WTC11 (cell line): ENCODE measurements at regions not wholly inside any gene's neighbourhood (a gene's known extent, or its start where the extent isn't known, plus 50 kb on each side); places are given as distances from the start of the nearest gene placed in this dataset.

Experiments
- ATAC-seq: fragments of 200-7000 bp; cut with Tn5 transposase; 2 replicates; pipeline ENCODE4 v1.10.0; 2021; ENCODE audit warnings: mild to moderate bottlenecking, moderate library complexity
- CTCF ChIA-PET: fragments of 300-600 bp; sonication (Branson Sonifier 250); formaldehyde crosslinking; loops from one replicate; lab custom pipeline; 2021; ENCODE audit warnings: antibody characterized with exemption; lab: Charles Lee
- POLR2A ChIA-PET: fragments of 350-600 bp; sonication (Branson Sonifier 250); formaldehyde crosslinking; loops from one replicate; lab custom pipeline; 2021; ENCODE audit warnings: antibody characterized with exemption; lab: Charles Lee
- DNase-seq: peaks from one replicate; pipeline ENCODE4 v3.0.0; 2021; ENCODE audit warnings: low spot score
- H3K27ac Mint-ChIP-seq: 2 replicates; pipeline ENCODE4 v1.8.0; 2021; ENCODE audit warnings: mixed read lengths
- H3K27me3 Mint-ChIP-seq: 2 replicates; pipeline ENCODE4 v1.8.0; 2021; ENCODE audit warnings: low read depth, mild to moderate bottlenecking, moderate library complexity, mixed read lengths
- H3K36me3 Mint-ChIP-seq: 2 replicates; pipeline ENCODE4 v1.8.0; 2021; ENCODE audit warnings: mixed read lengths
- H3K4me1 Mint-ChIP-seq: 2 replicates; pipeline ENCODE4 v1.8.0; 2022; ENCODE audit warnings: mixed read lengths
- H3K4me3 Mint-ChIP-seq: 2 replicates; pipeline ENCODE4 v1.8.0; 2021; ENCODE audit warnings: mild to moderate bottlenecking, moderate library complexity, mixed read lengths
- H3K9me3 Mint-ChIP-seq: 2 replicates; pipeline ENCODE4 v1.8.0; 2021; ENCODE audit warnings: mixed read lengths
- ARID4B ChIP-seq: sonication (generic); formaldehyde crosslinking; IDR thresholded peaks from 2 replicates; pipeline ENCODE4 v1.8.0; 2023; ENCODE audit warnings: missing genetic modification reagents, mild to moderate bottlenecking, borderline replicate concordance
- ATF3 ChIP-seq: sonication (generic); formaldehyde crosslinking; conservative IDR thresholded peaks from 2 replicates; pipeline ENCODE4 v1.8.1; 2022; ENCODE audit warnings: mild to moderate bottlenecking, missing genetic modification reagents
- CREB1 ChIP-seq: sonication (generic); formaldehyde crosslinking; IDR thresholded peaks from 2 replicates; pipeline ENCODE4 v1.8.0; 2023; ENCODE audit warnings: mild to moderate bottlenecking, missing genetic modification reagents
- E2F1 ChIP-seq: sonication (generic); formaldehyde crosslinking; IDR thresholded peaks from 2 replicates; pipeline ENCODE4 v1.8.0; 2022; ENCODE audit warnings: mild to moderate bottlenecking, missing genetic modification reagents
- ERG ChIP-seq: fragments of 250-450 bp; sonication (Bioruptor Pico); IDR thresholded peaks from 2 replicates; pipeline ENCODE4 v1.8.0; 2021; ENCODE audit warnings: mild to moderate bottlenecking
- FOXJ3 ChIP-seq: sonication (generic); formaldehyde crosslinking; IDR thresholded peaks from 2 replicates; pipeline ENCODE4 v1.9.0; 2021; ENCODE audit warnings: missing genetic modification reagents, mild to moderate bottlenecking, borderline replicate concordance
- FOXP1 ChIP-seq: sonication (generic); formaldehyde crosslinking; IDR thresholded peaks from 2 replicates; pipeline ENCODE4 v1.8.0; 2022; ENCODE audit warnings: missing genetic modification reagents, mild to moderate bottlenecking, moderate library complexity, borderline replicate concordance
- IRF1 ChIP-seq: sonication (generic); formaldehyde crosslinking; IDR thresholded peaks from 2 replicates; pipeline ENCODE4 v1.8.0; 2023; ENCODE audit warnings: missing genetic modification reagents
- IRF2 ChIP-seq: sonication (generic); formaldehyde crosslinking; IDR thresholded peaks from 2 replicates; pipeline ENCODE4 v1.8.0; 2022; ENCODE audit warnings: low read depth, missing genetic modification reagents, borderline replicate concordance
- KAT7 ChIP-seq: sonication (generic); formaldehyde crosslinking; IDR thresholded peaks from 2 replicates; pipeline ENCODE4 v1.8.1; 2023; ENCODE audit warnings: missing genetic modification reagents, mild to moderate bottlenecking, borderline replicate concordance
- NR1H2 ChIP-seq: sonication (generic); formaldehyde crosslinking; IDR thresholded peaks from 2 replicates; pipeline ENCODE4 v1.9.0; 2021; ENCODE audit warnings: mild to moderate bottlenecking, moderate library complexity, missing genetic modification reagents
- TEAD1 ChIP-seq: sonication (generic); formaldehyde crosslinking; IDR thresholded peaks from 2 replicates; pipeline ENCODE4 v1.8.0; 2022; ENCODE audit warnings: mild to moderate bottlenecking, missing genetic modification reagents
- USF1 ChIP-seq: sonication (generic); formaldehyde crosslinking; IDR thresholded peaks from 2 replicates; pipeline ENCODE4 v1.8.0; 2022; ENCODE audit warnings: mild to moderate bottlenecking, missing genetic modification reagents
- USF2 ChIP-seq: sonication (generic); formaldehyde crosslinking; IDR thresholded peaks from 2 replicates; pipeline ENCODE4 v1.8.1; 2023; ENCODE audit warnings: mild to moderate bottlenecking, missing genetic modification reagents, moderate library complexity
- ZMAT4 ChIP-seq: fragments of 250-450 bp; sonication (Bioruptor Pico); IDR thresholded peaks from 2 replicates; pipeline ENCODE4 v1.9.0; 2021; ENCODE audit warnings: mild to moderate bottlenecking
- ZNF138 ChIP-seq: sonication (generic); formaldehyde crosslinking; conservative IDR thresholded peaks from 2 replicates; pipeline ENCODE4 v1.8.1; 2022; ENCODE audit warnings: mild to moderate bottlenecking, moderate library complexity, missing genetic modification reagents
- ZNF423 ChIP-seq: fragments of 250-450 bp; sonication (Bioruptor Pico); IDR thresholded peaks from 2 replicates; pipeline ENCODE4 v2.1.2; 2022; ENCODE audit warnings: mild to moderate bottlenecking, moderate library complexity
- ZNF425 ChIP-seq: fragments of 250-450 bp; sonication (Bioruptor Pico); conservative IDR thresholded peaks from 2 replicates; pipeline ENCODE4 v1.9.0; 2021; ENCODE audit warnings: mild to moderate bottlenecking
- ZNF512 ChIP-seq: sonication (generic); formaldehyde crosslinking; IDR thresholded peaks from 2 replicates; pipeline ENCODE4 v1.8.1; 2022; ENCODE audit warnings: missing genetic modification reagents, borderline replicate concordance

GRCh38 chr7:41882256-41882655, 179.4 kb upstream of the INHBA start:
- H3K4me3 Mint-ChIP-seq: no peak overlapping the region
- DNase-seq: no peak
- H3K4me1 Mint-ChIP-seq: peaks cover 12% of the 10 kb centered on the region
- no peaks in the 10 kb centered on the region for H3K27me3 Mint-ChIP-seq
- TF ChIP-seq ERG: no peak
- TF ChIP-seq USF1: no peak
- TF ChIP-seq KAT7 (CRISPR knock-in tag): no peak
- no peak for TF ChIP-seq ZNF425 (CRISPR knock-in tag)
- no peak for TF ChIP-seq CREB1 (CRISPR knock-in tag)
- no peak for TF ChIP-seq IRF1 (CRISPR knock-in tag)
- TF ChIP-seq FOXP1 (CRISPR knock-in tag): no peak
- TF ChIP-seq ZNF138 (CRISPR knock-in tag): no peak
- no peak for TF ChIP-seq E2F1 (CRISPR knock-in tag)
- TF ChIP-seq TEAD1 (CRISPR knock-in tag): no peak
- TF ChIP-seq NR1H2 (CRISPR knock-in tag): no peak
- TF ChIP-seq ZNF423: no peak
- TF ChIP-seq IRF2 (CRISPR knock-in tag): no peak
- TF ChIP-seq FOXJ3 (CRISPR knock-in tag): no peak
- TF ChIP-seq USF2 (CRISPR knock-in tag): no peak
- no peak for TF ChIP-seq ZNF512
- no peak for TF ChIP-seq ZMAT4 (CRISPR knock-in tag)
- TF ChIP-seq ARID4B (CRISPR knock-in tag): no peak
- no peak for TF ChIP-seq ATF3 (CRISPR knock-in tag)
- no peaks in the 10 kb centered on the region; the same call in 1 of the 2 replicates for H3K36me3 Mint-ChIP-seq
- ATAC-seq: no peak
- H3K9me3 Mint-ChIP-seq: peaks cover 11% of the 10 kb centered on the region; the same call in 1 of the 2 replicates
- ChIA-PET CTCF (interaction anchor here (1.9 kb wide), 1 partner anchor 10 kb away, joined by 9 read pairs; no protein-coding TSS in a partner anchor), POLR2A (no interaction called here)
- no peak overlapping the region for H3K27ac Mint-ChIP-seq
